Astrocyte of the cerebellum (primary cell): ENCODE measurements at regions not wholly inside any gene's neighbourhood (a gene's known extent, or its start where the extent isn't known, plus 50 kb on each side); places are given as distances from the start of the nearest gene placed in this dataset.

Experiments used
- DNase-seq: peaks from one replicate; pipeline ENCODE4 v3.0.0-alpha.2; 2011; ENCODE audit warnings: low read depth
- H3K4me3 ChIP-seq: 2 replicates; pipeline ENCODE4 v1.5.1; 2011; ENCODE audit warnings: mild to moderate bottlenecking, low read depth, low read length, moderate library complexity
- in situ Hi-C: cut with HindIII; loops from 2 replicates; pipeline ENCODE4 v1.10.0; 2017; ENCODE audit warnings: low sequenced_read_pairs
- TF ChIP-seq, protein P1 (sequence below): IDR thresholded peaks from 2 replicates; pipeline ENCODE4 v1.5.1; 2012; ENCODE audit warnings: low read length, low read depth, moderate library complexity, mild to moderate bottlenecking; ENCODE audit errors: missing control alignments

DNA sequence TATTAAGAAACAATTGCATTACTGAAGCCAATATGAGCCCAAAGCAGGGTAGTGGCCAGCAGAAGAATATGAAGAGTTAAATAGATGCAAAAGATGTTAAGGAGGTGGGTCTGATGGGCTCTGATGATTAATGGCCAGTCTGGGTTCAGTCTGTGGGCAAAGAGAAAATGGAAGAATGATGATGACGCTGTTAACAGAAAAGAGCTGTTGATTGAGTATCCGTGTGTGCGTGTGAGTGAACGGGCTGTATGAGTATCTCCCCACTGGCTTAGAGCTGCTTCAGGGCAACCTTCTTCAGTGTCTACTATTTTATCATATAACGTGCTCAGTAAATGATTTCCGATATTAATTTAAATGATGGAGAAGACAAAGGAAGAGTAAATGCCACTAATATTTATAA is 723.3 kb upstream of the MAP3K7 start:
- TF ChIP-seq, protein P1, sequence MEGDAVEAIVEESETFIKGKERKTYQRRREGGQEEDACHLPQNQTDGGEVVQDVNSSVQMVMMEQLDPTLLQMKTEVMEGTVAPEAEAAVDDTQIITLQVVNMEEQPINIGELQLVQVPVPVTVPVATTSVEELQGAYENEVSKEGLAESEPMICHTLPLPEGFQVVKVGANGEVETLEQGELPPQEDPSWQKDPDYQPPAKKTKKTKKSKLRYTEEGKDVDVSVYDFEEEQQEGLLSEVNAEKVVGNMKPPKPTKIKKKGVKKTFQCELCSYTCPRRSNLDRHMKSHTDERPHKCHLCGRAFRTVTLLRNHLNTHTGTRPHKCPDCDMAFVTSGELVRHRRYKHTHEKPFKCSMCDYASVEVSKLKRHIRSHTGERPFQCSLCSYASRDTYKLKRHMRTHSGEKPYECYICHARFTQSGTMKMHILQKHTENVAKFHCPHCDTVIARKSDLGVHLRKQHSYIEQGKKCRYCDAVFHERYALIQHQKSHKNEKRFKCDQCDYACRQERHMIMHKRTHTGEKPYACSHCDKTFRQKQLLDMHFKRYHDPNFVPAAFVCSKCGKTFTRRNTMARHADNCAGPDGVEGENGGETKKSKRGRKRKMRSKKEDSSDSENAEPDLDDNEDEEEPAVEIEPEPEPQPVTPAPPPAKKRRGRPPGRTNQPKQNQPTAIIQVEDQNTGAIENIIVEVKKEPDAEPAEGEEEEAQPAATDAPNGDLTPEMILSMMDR, result no peak

DNA sequence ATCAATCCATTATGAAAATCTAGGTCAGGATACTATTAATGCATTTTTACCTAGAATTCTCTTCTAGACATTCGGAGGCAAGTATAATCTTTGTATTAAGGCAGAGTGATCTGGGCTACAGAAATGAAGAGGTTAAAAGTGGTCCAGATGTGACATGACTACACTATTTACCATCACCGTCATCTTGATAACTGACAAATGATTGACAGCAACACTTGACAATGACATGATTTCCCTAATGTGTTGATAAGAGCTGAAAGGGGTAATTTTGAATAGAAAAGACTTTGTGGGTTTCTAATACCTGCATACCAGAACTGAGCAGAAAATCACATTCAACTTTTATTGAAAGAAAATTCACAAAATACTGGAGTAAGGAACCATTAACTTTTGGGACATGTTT is 718.9 kb upstream of the MAP3K7 start:
- in situ Hi-C loops, result no loop called here
- TF ChIP-seq, protein P1, result no peak
- no peak for DNase-seq
- H3K4me3 ChIP-seq, result no peak overlapping the region

More for the DNA sequence above, 723.3 kb upstream of the MAP3K7 start:
- DNase-seq, result no peak
- no peak overlapping the region for H3K4me3 ChIP-seq
- in situ Hi-C loops, result no loop called here

DNA sequence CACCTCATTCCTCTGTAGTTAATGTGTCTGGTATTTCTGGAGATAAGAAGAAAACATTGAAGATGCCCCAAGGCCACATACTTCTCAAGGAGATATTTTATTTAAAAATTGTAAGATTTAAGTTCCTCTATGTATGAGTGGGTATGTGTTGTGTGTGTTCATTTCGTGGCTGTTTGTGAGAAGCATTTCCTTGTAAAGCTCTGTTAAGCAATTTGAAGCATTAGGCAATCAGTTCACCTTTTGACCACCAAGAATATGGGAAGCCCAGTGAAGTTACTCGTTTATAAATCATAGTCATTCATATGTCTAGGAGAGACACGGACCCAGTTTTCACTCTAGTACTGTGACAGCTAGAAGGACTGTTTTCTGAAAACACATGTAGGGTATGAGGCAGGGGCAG is 717.6 kb upstream of the MAP3K7 start:
- DNase-seq, result no peak
- no peak overlapping the region for H3K4me3 ChIP-seq
- TF ChIP-seq, protein P1, result no peak
- in situ Hi-C loops, result no loop called here

DNA sequence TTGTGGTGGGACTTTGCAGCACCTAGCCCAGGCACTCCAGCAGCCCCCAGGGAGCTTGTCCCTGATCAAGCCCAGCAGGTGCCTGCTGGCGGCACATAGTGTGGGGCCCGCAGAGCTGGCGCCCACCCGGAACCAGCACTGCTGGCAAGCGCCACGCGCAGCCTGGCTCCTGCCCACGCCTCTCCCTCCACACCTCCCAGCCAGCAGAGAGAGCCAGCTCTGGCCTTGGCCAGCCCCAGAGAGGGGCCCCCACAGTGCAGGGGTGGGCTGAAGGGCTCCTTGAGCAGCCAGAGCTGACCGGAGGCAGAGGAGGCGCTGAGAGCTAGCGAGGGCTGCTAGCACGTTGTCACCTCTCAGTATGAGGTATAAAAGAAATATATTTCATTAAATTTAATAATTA is 716.5 kb upstream of the MAP3K7 start:
- H3K4me3 ChIP-seq, result no peak overlapping the region
- in situ Hi-C loops, result no loop called here
- no peak for DNase-seq
- TF ChIP-seq, protein P1, result no peak

DNA sequence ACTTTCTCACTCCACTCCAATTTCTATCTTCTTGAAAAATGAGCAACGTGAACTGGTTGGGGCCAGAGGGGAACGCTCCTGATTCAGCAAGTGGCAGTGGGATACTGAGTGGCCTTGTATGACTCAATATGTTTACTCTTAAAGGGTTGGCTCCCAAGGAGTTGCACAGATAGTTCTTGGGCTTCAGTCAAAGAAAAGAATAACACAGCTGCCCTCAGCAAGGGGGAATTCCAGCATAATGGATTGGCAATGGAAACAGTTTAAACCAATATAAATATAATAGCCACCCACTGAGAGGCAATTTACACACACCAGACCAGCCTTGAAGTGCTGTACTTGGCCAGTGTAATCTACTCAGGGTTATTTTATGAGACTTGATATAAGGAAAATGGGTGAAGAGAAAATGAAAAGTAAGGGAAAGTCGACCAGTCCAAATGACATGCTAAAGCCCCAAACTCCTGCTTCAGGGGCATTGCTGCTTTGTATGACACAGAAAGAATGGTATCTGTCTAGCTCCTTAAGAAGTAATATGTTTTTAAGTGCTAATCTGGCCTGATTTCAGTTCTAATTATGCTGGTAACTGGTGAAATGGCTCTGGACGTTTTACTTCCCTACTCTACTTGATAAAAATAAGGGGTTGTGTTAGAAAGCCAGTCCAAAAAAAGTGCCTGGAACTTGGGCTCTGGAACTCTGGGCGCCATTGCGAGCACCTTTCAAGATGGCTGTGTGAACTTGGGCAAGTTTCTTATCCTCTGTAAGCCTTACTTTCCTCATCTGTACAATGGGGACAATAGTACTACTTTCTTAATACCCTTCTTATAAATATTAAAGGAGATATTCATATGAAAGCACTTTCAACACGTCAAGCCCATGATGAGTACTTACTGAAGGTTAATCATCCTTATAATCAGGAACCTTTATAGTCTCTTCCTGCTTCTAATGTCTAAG is 712.9 kb upstream of the MAP3K7 start:
- TF ChIP-seq, protein P1, result no peak
- DNase-seq, result peak; percentile 99
- H3K4me3 ChIP-seq, result no peak overlapping the region
- in situ Hi-C loops, result no loop called here

DNA sequence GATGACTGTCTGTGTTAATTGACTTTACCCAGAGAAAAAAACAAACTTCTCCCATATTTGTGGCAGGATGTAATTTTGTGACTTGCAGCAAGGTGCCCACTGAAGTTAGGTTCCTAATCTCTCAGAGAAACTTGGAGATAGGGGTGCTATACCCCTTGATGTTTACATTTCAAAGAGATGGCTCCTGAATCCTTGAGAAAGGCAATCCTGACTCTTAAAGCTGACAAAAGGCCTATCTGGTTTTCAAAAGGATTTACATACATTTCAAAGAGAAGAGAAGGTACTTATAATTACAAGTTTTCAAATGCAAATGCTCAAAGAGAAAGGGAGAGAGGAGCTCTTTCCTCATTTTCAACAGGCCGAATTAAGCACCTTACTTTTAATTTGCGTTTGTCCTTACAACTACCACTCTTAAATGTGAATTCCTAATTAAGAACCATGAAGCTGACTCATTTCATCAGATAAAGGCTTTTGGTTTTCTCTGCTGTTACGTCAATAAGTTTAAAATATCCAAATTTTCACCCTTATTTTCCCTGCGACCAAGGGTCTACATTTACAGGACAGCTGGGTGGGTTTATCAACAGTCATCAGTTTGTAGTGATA is 711.8 kb upstream of the MAP3K7 start:
- TF ChIP-seq, protein P1, result no peak
- DNase-seq, result peak; percentile 38
- no peak overlapping the region for H3K4me3 ChIP-seq
- in situ Hi-C loops, result no loop called here
